DOHH2 (cell line): ENCODE measurements at regions not wholly inside any gene's neighbourhood (a gene's known extent, or its start where the extent isn't known, plus 50 kb on each side); places are given as distances from the start of the nearest gene placed in this dataset.

Experiments
- H3F3A ChIP-seq: fragments of 200-600 bp; sonication (generic), shearing (Covaris generic); 2 replicates; pipeline ENCODE4 v1.6.0; 2016; ENCODE audit warnings: antibody characterized with exemption, mild to moderate bottlenecking; ENCODE audit not compliant: control insufficient read depth, insufficient read depth
- H3K27ac ChIP-seq: fragments of 200-600 bp; sonication (generic); 2 replicates; pipeline ENCODE4 v1.5.1; 2014; ENCODE audit warnings: low read depth, mild to moderate bottlenecking, low read length, moderate library complexity
- H3K27me3 ChIP-seq: fragments of 200-600 bp; sonication (generic); 2 replicates; pipeline ENCODE4 v1.6.1; 2014; ENCODE audit warnings: mild to moderate bottlenecking, low read length, mixed read lengths; ENCODE audit not compliant: control insufficient read depth
- H3K36me3 ChIP-seq: fragments of 200-600 bp; sonication (generic); 2 replicates; pipeline ENCODE4 v1.6.1; 2014; ENCODE audit warnings: mild to moderate bottlenecking, low read length, moderate library complexity, mixed read lengths; ENCODE audit not compliant: control insufficient read depth
- H3K4me1 ChIP-seq: fragments of 200-600 bp; sonication (generic); 2 replicates; pipeline ENCODE4 v1.6.1; 2014; ENCODE audit warnings: mild to moderate bottlenecking, low read length, mixed read lengths; ENCODE audit not compliant: control insufficient read depth
- H3K4me2 ChIP-seq: fragments of 200-600 bp; sonication (generic); 2 replicates; pipeline ENCODE4 v1.6.0; 2014; ENCODE audit warnings: mild to moderate bottlenecking, low read length, moderate library complexity
- H3K4me3 ChIP-seq: fragments of 200-600 bp; sonication (generic); 2 replicates; pipeline ENCODE4 v1.5.1; 2014; ENCODE audit warnings: mild to moderate bottlenecking, low read length, mixed read lengths
- H3K79me2 ChIP-seq: fragments of 200-600 bp; sonication (generic); 2 replicates; pipeline ENCODE4 v1.6.1; 2014; ENCODE audit warnings: mild to moderate bottlenecking, low read length, mixed read lengths; ENCODE audit not compliant: control insufficient read depth
- H3K9me2 ChIP-seq: fragments of 200-600 bp; sonication (generic); replicated peaks from 2 replicates; pipeline ENCODE4 v1.6.1; 2014; ENCODE audit warnings: mild to moderate bottlenecking, low read length, mixed read lengths; ENCODE audit not compliant: control insufficient read depth
- H3K9me3 ChIP-seq: fragments of 200-600 bp; sonication (generic); 2 replicates; pipeline ENCODE4 v1.6.1; 2014; ENCODE audit warnings: antibody characterized with exemption, low read length, mixed read lengths; ENCODE audit not compliant: control insufficient read depth, insufficient read depth
- H4K20me1 ChIP-seq: fragments of 200-600 bp; sonication (generic); 2 replicates; pipeline ENCODE4 v1.6.0; 2014; ENCODE audit warnings: low read depth, mild to moderate bottlenecking, antibody characterized with exemption, low read length, moderate library complexity; ENCODE audit not compliant: control insufficient read depth, insufficient read depth
- CTCF ChIP-seq: fragments of 200-600 bp; sonication (generic); IDR thresholded peaks from one replicate; pipeline ENCODE4 v1.5.1; 2014; ENCODE audit warnings: antibody characterized with exemption, mild to moderate bottlenecking, low read depth, low read length; ENCODE audit not compliant: poor library complexity, severe bottlenecking
- EZH2phosphoT487 ChIP-seq: fragments of 200-600 bp; sonication (generic); IDR thresholded peaks from 2 replicates; pipeline ENCODE4 v1.6.1; 2017; ENCODE audit warnings: borderline replicate concordance, mild to moderate bottlenecking, antibody characterized with exemption, low read length, moderate library complexity, mixed read lengths

GRCh38 chr13:107124129-107124718 is 556.3 kb upstream of the ARGLU1 start:
- Histone ChIP-seq H3K4me2 (no peak overlapping the region), H3K9me2 (no peaks in the 10 kb centered on the region), H3K4me3 (no peak overlapping the region), H3F3A (no peaks in the 10 kb centered on the region), H3K9me3 (no peaks in the 10 kb centered on the region), H4K20me1 (no peaks in the 10 kb centered on the region), H3K27me3 (no peaks in the 10 kb centered on the region; the same call in 1 of the 2 replicates), H3K36me3 (no peaks in the 10 kb centered on the region), H3K4me1 (peaks cover 8% of the 10 kb centered on the region), H3K79me2 (no peaks in the 10 kb centered on the region), H3K27ac (no peak overlapping the region)
- TF ChIP-seq EZH2phosphoT487 (no peak), CTCF (peak; percentile 54)

DNA sequence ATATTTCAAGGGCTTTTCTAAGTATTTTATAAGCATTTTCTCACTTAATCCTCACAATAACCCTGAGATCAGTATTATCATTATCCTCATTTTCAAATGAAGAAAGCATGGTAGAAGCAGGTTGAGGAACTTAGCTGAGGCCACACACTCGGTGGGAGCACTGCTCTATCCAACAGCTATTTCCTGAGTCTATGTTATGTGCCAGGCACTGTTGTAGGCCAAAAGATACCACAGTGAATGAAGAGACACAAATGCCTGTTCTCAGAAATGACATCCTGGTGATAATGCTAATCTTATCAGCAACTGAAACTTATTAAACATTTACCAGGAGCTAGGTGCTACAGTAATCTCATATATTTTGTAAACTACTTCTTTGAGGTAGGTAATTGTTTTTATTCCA is 553.9 kb upstream of the ARGLU1 start:
- Histone ChIP-seq H3K79me2 (no peaks in the 10 kb centered on the region), H3K4me1 (peaks cover 8% of the 10 kb centered on the region)

DNA sequence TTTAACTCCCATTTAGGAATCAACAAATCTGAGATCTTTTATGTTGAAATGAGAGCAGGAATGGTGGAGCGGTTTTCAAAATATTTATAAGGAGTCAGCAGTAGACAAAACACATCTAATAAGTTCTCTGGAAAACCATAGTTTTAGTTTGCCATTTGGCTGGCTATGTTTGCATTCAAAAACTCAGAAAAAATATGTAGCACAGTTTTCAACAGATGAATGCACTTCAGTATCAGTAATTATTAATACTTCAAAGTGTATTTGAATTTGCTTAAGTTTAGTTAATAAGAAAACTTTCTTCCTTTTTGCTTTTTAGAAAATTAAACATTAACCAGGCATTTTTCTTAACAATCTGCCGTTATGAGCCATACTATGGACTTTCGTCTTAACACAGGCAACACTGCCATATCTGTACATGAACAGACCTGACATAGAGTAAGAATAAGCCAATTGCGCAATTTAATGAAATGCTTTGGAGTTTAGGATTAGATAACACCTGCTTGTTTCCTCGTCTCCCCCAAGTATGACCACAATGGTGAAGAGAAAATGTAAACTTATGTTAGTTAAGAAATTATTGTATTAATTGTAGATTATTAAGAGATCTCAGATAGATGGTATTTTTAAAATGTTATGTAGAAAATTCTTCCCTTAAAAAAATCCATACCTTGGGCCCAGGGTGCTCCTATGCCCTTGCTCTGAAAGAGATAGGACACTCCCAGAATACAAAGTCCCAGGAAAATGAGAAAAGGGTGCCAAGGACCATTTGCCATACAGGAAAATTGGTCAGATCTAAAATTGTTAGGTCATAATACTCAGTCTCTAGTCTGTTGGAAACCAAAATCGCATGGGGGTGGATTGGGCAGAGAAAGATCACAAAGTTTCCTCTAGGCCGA is 552.3 kb upstream of the ARGLU1 start:
- Histone ChIP-seq H3K4me3 (no peak overlapping the region), H3F3A (no peaks in the 10 kb centered on the region), H3K9me2 (no peaks in the 10 kb centered on the region), H3K79me2 (no peaks in the 10 kb centered on the region), H4K20me1 (no peaks in the 10 kb centered on the region), H3K9me3 (no peaks in the 10 kb centered on the region), H3K4me1 (peaks cover 8% of the 10 kb centered on the region), H3K27me3 (no peaks in the 10 kb centered on the region), H3K27ac (no peak overlapping the region), H3K36me3 (no peaks in the 10 kb centered on the region), H3K4me2 (no peak overlapping the region)
- TF ChIP-seq CTCF (no peak), EZH2phosphoT487 (no peak)

More for the DNA sequence above, 553.9 kb upstream of the ARGLU1 start:
- Histone ChIP-seq H3K4me3 (no peak overlapping the region), H3K9me2 (no peaks in the 10 kb centered on the region), H4K20me1 (no peaks in the 10 kb centered on the region), H3K27me3 (no peaks in the 10 kb centered on the region; the same call in 1 of the 2 replicates), H3K36me3 (no peaks in the 10 kb centered on the region), H3K4me2 (no peak overlapping the region), H3K27ac (no peak overlapping the region), H3K9me3 (no peaks in the 10 kb centered on the region), H3F3A (no peaks in the 10 kb centered on the region)
- TF ChIP-seq CTCF, result no peak
